GM12874 (cell line): ENCODE measurements at regions not wholly inside any gene's neighbourhood (a gene's known extent, or its start where the extent isn't known, plus 50 kb on each side); places are given as distances from the start of the nearest gene placed in this dataset.

Experiments
- CTCF ChIP-seq: IDR thresholded peaks from 2 replicates; pipeline ENCODE4 v1.5.1; 2011; ENCODE audit warnings: low read depth, mild to moderate bottlenecking, control low read depth, low read length, moderate library complexity; ENCODE audit not compliant: insufficient read depth

- TF ChIP-seq CTCF, result no peak
Measured at GRCh38 chr3:18264361-18264760, 160.8 kb downstream of the SATB1 start.

- no peak for TF ChIP-seq CTCF
Measured at GRCh38 chr3:18258492-18258891, 166.6 kb downstream of the SATB1 start.

- TF ChIP-seq CTCF, result no peak
Measured at GRCh38 chr3:18252578-18252977, 172.6 kb downstream of the SATB1 start.

GRCh38 chr3:18250991-18251390, 174.1 kb downstream of the SATB1 start:
- TF ChIP-seq CTCF, result no peak

- TF ChIP-seq CTCF, result no peak
Measured at GRCh38 chr3:18249126-18249525, 176.0 kb downstream of the SATB1 start.

GRCh38 chr3:18247776-18248310, 177.3 kb downstream of the SATB1 start:
- TF ChIP-seq CTCF, result no peak

- TF ChIP-seq CTCF, result no peak
Measured at GRCh38 chr3:18247139-18247695, 177.9 kb downstream of the SATB1 start.
